GM21367 (cell line): ENCODE measurements at regions not wholly inside any gene's neighbourhood (a gene's known extent, or its start where the extent isn't known, plus 50 kb on each side); places are given as distances from the start of the nearest gene placed in this dataset.

Experiments used
- ATAC-seq: cut with Tn5 transposase; IDR thresholded peaks from one replicate; pipeline ENCODE4 v1.9.1; 2021; ENCODE audit not compliant: unreplicated experiment

GRCh38 chrX:88397551-88397950 lies 349.5 kb upstream of the CPXCR1 start:
- ATAC-seq: no peak

GRCh38 chrX:88416002-88416401 lies 331.0 kb upstream of the CPXCR1 start:
- ATAC-seq: no peak

GRCh38 chrX:88416965-88417364 lies 330.1 kb upstream of the CPXCR1 start:
- no peak for ATAC-seq

GRCh38 chrX:88424071-88424470 lies 323.0 kb upstream of the CPXCR1 start:
- ATAC-seq: no peak

GRCh38 chrX:88424541-88424940 lies 322.5 kb upstream of the CPXCR1 start:
- ATAC-seq: no peak

GRCh38 chrX:88425739-88426138 lies 321.3 kb upstream of the CPXCR1 start:
- ATAC-seq: no peak

- ATAC-seq: no peak
Observed at GRCh38 chrX:88437563-88437962, 309.5 kb upstream of the CPXCR1 start.

GRCh38 chrX:88438209-88438608 lies 308.8 kb upstream of the CPXCR1 start:
- ATAC-seq: no peak

- ATAC-seq: no peak
Observed at GRCh38 chrX:88439935-88440334, 307.1 kb upstream of the CPXCR1 start.
